ENCODE measurements at regions not wholly inside any gene's neighbourhood (a gene's known extent, or its start where the extent isn't known, plus 50 kb on each side); places are given as distances from the start of the nearest gene placed in this dataset.

GRCh38 chr2:236887531-236887930 is 198.2 kb upstream of the COPS8 start:
- TF ChIP-seq, protein P1, sequence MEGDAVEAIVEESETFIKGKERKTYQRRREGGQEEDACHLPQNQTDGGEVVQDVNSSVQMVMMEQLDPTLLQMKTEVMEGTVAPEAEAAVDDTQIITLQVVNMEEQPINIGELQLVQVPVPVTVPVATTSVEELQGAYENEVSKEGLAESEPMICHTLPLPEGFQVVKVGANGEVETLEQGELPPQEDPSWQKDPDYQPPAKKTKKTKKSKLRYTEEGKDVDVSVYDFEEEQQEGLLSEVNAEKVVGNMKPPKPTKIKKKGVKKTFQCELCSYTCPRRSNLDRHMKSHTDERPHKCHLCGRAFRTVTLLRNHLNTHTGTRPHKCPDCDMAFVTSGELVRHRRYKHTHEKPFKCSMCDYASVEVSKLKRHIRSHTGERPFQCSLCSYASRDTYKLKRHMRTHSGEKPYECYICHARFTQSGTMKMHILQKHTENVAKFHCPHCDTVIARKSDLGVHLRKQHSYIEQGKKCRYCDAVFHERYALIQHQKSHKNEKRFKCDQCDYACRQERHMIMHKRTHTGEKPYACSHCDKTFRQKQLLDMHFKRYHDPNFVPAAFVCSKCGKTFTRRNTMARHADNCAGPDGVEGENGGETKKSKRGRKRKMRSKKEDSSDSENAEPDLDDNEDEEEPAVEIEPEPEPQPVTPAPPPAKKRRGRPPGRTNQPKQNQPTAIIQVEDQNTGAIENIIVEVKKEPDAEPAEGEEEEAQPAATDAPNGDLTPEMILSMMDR (IDR thresholded peaks at IDR 0.05; ENCODE audit: insufficient read depth, missing control alignments) = no peak
- no peak for FAIRE-seq
- DNase-seq (ENCODE audit: insufficient read length, low spot score) = no peak

DNA sequence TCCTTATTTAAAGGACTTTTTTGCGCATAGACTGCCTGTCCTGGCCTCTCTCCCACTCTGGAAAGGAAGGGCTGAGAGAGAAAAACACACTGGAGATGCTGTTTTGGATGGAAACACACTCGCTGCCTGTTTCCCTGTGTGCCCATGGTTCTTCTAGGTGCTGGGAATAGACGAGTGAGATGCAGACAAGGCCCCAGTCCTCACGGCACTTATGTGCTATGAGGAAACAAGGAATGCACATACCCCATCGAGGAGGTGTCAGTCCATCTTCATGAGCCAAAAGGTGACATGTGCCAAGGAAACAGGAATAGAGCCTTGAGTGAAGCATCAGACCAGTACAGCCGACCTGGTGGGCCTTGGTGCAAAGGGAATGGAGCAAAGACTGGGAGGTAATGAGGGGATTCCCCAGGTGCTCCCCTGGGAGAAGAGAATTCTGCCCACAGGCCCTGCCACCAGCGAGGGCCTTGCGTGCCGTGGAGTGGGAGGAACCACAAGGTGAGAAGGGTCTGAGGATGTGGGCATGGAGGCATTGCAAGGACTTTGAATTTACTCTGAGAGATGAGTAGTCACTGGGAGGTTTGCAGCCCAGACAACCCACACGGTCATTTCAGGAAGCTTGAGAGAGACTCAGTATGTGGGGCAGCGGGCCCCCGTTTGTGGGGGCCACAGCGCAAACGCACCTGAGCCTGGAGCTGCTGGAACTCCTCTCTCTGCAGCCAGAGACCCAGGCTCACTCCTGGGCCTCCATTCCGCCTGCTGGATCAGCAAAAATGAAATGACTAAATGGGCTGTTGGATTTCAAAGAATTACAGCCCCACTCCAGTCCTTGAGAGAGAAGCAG is 197.5 kb upstream of the COPS8 start:
- TF ChIP-seq, protein P1 (IDR thresholded peaks at IDR 0.05; ENCODE audit: insufficient read depth, missing control alignments) = no peak
- FAIRE-seq (no peak), DNase-seq (ENCODE audit: insufficient read length, low spot score) (no peak)

- FAIRE-seq = no peak
- TF ChIP-seq, protein P1 (IDR thresholded peaks at IDR 0.05; ENCODE audit: insufficient read depth, missing control alignments) = no peak
- DNase-seq (ENCODE audit: insufficient read length, low spot score) = no peak
These were observed 196.6 kb upstream of the COPS8 start for GRCh38 chr2:236888794-236889780.

- TF ChIP-seq, protein P1 (IDR thresholded peaks at IDR 0.05; ENCODE audit: insufficient read depth, missing control alignments) = no peak
- no peak for FAIRE-seq
These were observed 195.6 kb upstream of the COPS8 start for GRCh38 chr2:236889791-236890704.

GRCh38 chr2:236892721-236893120 is 193.0 kb upstream of the COPS8 start:
- no peak for DNase-seq (ENCODE audit: insufficient read length, low spot score)
- TF ChIP-seq, protein P1 (IDR thresholded peaks at IDR 0.05; ENCODE audit: insufficient read depth, missing control alignments) = no peak
- no peak for FAIRE-seq

More at GRCh38 chr2:236889791-236890704, 195.6 kb upstream of the COPS8 start:
- DNase-seq (ENCODE audit: insufficient read length, low spot score) = no peak

DNA sequence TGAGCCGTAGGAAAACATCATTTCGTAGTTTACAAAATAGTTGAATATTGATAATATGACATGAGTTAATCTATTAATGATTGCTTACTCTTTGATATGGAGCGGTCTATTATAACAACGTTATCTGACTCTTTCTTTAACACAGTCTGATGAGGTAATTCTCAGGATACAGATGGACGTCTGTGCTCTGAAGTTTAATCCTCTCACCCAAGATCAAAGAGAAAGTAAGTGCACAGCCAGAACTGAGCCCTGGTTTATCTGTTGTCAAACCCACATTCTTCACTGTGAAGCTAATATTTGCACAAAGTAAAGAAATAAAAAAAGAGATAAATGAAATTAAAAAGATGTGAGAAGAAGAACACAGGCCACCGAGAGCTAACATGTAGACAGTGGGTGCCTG is 190.9 kb upstream of the COPS8 start:
- TF ChIP-seq, protein P1 (IDR thresholded peaks at IDR 0.05; ENCODE audit: insufficient read depth, missing control alignments) = no peak
- no peak for DNase-seq (ENCODE audit: insufficient read length, low spot score)
- FAIRE-seq = peak; percentile 91
